ENCODE measurements at regions not wholly inside any gene's neighbourhood (a gene's known extent, or its start where the extent isn't known, plus 50 kb on each side); places are given as distances from the start of the nearest gene placed in this dataset.

DNA sequence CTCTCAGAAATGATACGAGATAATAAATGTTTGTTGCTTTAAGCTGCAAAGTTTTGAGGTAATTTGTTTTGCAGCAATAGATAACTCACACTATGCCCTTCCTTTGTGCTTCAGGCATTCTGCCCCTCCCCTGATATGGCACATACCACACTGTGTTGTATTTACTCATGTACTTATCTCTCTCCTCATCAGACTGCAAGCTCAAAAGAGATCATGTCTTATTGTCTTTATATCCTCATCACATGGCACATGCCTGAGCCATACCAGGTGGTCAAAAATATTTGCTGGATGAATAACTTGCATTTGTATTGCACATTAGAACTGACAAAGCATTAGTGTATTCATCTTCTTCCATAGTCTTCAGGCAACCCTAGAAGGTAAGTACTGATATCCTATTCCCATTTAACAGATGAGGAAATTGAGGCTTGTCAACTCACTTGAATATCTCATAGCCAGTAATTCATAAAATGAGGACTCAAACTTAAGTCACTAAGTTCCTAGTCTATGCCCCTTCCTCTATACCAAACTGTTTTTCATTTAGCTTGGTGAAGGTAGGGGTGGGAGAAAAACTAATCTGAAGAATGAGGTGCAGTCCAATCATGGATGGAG, 83.9 kb upstream of the EED start (continued):
- TF ChIP-seq, protein P1, sequence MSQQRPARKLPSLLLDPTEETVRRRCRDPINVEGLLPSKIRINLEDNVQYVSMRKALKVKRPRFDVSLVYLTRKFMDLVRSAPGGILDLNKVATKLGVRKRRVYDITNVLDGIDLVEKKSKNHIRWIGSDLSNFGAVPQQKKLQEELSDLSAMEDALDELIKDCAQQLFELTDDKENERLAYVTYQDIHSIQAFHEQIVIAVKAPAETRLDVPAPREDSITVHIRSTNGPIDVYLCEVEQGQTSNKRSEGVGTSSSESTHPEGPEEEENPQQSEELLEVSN (IDR thresholded peaks at IDR 0.05), result no peak
- TF ChIP-seq YY1 (IDR thresholded peaks at IDR 0.05; ENCODE audit: low read depth, low read length) (no peak), RXRA (IDR thresholded peaks at IDR 0.05; ENCODE audit: insufficient read depth, low read depth, low read length) (no peak), HDAC6 (IDR thresholded peaks at IDR 0.05; ENCODE audit: low read depth, low read length) (no peak), CBX5 (IDR thresholded peaks at IDR 0.05; ENCODE audit: low read depth, low read length) (no peak), RFX5 (IDR thresholded peaks at IDR 0.05; ENCODE audit: borderline replicate concordance, low read depth, low read length) (no peak)
